GM18873 (cell line): ENCODE measurements at regions not wholly inside any gene's neighbourhood (a gene's known extent, or its start where the extent isn't known, plus 50 kb on each side); places are given as distances from the start of the nearest gene placed in this dataset.

Source experiments
- ATAC-seq: cut with Tn5 transposase; IDR thresholded peaks from one replicate; pipeline ENCODE4 v1.9.1; 2021; ENCODE audit warnings: mild to moderate bottlenecking, moderate library complexity, moderate number of reproducible peaks; ENCODE audit not compliant: unreplicated experiment, low FRiP score

DNA sequence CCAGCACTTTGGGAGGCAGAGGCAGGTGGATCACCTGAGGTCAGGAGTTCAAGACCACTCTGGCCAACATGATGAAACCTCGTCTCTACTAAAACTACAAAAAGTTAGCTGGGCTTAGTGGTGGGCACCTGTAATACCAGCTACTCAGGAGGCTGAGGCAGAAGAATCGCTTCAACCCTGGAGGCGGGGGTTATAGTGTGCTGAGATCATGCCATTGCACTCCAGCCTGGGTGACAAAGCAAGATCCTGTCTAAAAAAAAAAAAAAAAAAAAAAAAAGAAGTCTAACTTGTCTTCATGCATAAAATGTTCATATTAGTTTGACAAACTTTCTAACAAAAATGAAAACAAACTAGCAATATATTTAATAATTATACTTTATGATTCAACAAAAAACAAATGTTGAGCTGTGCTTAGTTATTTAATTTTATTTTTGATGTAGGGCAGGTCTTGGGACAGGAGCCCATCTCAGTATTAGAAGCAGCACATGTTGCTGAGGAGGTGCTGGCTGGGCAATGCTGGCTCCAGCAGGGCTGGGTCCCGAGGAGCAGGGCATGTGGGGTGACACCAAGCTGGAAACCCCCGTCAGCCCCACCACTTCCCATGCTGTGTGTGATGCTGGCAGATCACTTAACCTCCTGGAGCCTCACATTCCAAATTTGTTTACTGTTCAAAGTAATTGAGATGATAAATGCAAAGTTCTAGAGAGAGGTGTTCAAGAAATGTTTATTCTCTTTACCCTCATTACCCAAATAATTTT, 335.3 kb upstream of the KLF6 start:
- ATAC-seq: no peak

DNA sequence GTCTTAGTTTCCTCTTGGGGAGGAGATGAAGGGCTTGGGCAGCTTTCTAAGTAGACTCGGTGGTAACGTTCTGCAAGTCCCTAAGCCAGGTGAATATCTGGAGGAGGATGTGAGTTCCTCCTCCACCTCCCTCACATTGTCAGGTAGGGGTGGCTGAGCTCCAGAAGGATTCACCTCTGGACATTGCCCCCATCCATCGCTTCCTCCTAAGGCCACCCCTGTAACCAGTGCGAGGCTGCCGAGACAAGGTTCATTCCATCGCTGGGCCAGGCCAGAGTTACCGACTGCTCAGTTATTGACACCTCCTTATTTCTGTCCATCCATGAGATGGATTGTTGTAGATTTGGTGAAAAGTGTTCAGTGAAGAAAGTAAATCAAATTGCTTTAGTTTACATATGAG, 334.1 kb upstream of the KLF6 start:
- no peak for ATAC-seq

DNA sequence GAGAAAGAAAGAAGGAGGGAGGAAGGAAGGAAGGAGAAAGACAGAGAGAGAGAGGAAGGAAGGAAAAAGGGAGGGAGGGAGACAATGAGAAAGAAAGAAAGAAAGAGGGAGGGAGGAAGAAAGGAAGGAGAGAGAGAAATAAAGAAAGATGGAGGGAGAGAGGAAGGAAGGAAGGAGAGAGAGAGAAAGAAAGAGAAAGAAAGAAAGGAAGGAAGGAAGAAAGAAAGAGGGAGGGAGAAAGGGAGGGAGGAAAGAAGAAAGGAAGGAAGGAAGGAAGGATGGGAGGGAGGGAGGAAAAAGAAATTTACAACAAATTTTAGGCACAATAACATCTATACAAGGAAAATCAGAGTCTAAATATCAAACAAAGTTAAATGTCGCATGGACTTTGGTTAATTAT, 332.6 kb upstream of the KLF6 start:
- ATAC-seq: no peak

DNA sequence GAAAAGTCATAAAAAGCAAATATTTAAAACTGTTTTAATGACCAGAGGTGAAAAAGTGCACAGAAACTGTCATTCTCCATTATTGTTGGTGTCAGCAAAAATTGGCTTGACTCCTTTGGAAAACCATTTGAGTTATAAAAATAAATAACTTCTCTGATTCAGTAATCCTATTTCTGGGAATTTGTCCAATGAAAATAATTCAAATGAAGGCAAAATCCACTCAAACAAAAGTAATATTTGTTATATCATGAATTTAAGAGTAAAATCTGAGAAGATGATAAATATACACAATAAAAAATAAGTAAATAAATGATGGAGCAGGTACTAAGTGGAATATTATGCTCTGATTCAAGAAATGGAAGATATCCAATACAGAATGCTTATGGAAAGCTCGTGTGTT, 326.6 kb upstream of the KLF6 start:
- ATAC-seq: no peak

DNA sequence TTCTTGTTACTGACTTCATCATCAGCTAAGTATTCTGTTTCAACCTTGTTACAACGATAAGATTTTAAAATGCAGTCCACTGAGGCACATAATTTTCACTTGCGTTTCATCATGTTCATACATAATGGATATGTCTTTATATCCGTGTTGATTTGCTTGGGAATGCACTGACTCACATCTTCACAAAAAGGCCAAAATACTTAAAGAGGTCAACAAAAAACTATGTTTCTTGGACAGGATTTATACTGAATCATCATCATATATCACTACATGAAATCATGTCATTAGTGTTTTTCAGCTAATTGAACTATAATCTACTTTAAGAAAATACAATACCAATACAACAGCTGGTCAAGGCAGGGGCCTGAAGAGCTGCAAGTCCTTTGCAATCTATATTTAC, 324.5 kb upstream of the KLF6 start:
- no peak for ATAC-seq

DNA sequence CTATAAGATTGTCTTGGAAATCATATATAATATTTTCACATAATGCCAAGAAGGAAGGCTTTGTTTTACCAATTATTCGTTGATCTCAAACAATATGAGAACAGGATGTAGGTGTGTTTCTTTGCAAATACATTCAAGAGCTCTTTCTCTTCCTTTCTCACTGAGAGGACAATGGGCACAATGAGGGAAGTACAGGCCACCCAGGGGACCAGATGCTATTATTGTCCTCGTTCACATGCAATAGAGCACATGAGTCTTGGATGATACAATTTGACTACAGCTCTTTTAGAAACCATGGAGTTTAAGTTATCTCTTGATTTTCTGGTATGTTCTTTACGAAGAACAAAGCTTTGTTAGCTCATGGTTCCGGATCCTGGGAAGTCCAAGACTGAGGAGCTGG, 323.7 kb upstream of the KLF6 start:
- no peak for ATAC-seq

DNA sequence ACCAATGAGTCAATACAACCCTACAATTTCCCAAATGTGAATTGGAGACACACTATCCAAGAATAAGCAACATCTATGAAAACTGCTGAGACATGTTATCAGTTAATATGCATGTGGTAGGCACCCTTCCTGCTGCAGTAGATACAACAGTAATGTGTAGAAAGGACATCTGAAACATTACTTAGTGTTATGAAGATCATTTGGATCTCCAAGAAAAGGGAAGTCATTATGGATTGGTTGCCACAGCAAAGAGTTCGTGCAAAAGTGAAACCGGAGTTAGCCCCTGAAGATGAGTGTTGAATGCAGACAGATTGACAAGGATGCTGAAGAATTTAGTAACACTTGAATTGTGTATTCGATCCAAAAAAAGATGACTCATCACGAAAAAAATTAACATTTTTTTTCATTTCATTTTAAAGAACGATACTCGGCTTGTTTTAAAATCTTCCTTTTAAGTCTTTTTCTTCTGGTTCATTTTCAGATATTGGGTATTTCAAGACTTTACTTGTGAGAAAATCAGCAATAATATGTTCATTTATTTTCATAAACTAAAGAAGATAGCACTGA, 322.4 kb upstream of the KLF6 start:
- no peak for ATAC-seq

DNA sequence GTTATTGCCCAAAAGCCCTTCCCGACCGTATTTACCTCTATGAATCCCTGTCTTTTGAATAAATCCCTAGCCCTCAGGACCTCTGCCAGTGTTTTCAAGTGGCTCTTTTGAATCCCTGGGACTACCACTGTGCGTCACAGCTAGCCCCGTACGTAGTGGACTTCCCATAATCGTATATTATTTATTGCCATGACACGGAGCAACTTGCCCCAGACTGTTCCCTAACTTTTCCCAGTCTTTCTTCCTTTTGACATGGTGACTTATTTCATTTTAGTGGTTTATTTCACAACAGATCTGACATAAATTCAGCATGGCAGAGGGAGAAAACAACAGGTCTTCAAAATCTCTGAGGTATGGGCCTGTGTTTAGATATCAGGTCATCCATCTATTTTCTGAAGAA, 318.6 kb upstream of the KLF6 start:
- ATAC-seq: no peak

DNA sequence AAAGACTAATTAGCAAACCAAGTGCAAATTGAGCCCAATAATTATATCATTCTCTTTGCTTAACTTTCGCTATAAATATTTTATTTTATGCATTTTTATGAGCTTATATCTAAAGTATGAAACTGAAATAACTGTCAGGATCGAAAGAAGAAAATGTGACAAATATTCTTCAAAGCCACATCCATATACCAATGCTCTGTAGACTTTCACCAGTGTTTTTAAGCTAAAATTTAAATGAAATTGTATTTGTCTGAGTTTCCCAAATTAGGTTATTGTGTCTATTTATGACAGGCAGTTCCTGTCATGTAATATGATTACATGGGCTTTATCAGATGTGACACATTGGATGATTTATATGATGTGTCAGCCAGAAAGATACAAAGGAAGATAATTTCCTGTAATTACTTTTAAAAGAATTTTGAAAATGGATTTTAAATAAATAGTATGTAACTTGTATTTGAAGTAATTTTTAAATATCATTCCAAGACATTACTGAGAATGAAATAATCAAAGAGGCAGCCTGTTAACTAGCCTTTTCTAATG, 317.9 kb upstream of the KLF6 start:
- ATAC-seq: no peak

DNA sequence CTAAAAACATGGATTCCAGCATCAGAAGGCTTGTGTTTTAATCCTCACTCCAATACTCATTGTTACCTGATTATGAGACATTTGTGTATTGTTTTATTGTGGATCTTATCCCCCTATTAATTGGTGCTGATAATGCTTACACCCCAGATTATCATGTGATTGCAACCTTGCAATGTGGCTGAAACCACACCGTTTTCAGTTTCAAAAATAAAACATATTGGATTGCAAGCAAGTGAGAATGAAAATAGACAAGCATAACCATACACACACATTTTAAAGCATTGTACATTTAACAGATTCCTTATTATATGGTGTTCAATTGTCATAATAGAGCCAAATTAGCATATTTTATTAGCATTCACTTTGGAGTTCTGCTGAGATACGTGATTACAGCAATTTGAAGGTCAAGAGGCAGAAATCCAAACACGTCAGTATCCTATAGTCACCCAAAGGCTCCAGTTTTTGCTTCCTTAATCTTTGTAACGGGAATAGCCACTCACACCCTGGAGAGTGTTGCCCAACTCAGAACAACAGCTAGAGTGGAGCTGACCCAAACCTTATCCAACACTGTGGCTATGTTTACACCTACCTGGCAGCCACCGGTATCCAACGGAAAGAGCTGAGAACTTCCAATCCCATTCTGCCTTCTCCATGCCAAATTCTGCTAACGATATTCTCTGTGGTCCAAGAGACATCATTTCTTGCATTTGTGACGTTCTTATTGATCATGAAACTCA, 317.1 kb upstream of the KLF6 start:
- no peak for ATAC-seq

DNA sequence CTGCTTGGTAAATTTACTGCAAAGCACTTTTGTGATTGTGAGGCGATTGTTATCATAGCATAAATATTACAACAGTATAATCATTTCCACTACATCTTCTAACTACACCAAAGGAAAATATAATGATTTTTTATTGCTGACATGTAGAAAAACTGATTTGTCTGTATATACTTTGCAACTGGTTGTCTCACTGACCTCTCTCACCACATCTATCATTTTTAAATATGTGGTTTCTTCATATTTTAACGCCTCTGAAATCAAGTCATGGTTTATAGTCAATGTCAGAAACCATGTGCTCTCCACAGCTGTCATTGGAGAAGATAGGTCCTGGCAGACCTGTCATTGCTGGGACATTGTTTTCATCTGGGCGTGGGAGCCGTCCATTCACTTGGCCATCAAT, 315.4 kb upstream of the KLF6 start:
- ATAC-seq: no peak

DNA sequence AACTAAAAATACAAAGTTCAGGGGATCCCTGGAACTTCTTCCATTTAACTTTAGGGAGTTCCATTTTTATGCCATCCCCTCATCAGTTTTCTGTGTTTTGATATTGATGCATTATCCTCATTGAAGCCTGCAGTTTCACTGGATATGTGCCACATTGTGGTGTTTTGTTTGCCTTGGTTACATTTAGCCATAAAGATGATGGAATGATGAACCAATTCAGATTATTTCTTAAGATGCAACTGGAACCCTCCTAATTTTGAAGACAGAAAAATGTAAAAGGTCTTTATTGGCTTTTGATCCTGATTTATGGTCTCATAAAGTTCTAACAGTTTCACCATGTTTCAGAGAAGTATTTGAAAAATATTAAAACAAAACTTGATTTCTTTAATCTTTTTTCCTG, 314.2 kb upstream of the KLF6 start:
- no peak for ATAC-seq

DNA sequence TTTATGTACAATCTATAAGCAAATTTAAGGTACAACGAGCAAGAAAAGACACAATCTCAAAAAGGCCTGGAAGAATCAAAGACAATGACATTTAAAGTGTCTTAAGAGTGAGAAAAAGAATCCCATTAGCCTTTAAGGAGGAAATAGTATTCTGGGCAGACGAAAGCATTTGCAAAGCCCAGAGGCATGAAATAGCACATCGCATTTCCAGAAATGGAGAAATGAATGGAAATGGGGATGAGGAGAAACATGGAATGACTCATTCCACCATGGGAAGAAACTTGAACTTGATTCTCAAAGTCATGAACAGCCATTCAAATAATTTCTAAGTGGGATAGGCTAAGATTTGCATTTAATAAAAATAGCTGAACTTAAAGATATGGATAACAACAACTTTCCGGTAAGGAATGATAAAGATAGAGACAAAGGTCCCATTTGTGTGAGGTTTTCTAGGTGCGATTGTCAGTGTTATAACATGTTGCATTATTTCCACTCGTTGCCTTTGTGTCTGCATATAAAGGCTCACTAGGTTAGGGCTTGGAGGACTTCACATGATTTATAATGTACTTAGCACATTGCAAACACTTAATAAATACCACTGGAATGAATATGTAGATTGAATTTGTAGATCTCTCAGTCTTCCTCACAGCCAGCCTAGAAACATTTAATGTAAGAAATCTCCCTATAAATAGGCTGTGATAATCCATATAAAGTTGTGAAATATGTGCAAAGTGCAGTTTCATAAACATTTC, 310.3 kb upstream of the KLF6 start:
- ATAC-seq: no peak

DNA sequence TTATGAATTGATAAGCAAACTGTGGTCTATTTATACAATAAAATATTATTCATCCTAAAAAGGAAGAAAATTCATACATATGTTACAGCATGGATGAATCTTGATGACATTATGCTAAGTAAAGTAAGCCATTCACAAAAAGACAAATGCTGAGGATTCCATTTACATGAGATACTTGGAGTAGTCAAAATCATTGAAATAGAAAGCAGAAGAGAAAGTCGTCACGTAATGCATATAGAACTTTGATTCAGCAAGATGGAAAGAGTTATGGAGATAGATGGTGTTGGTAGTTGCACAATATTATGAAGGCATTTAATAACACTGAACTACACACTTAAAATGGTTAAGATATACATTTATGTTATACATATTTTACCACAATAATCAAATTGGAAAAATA, 309.7 kb upstream of the KLF6 start:
- no peak for ATAC-seq

DNA sequence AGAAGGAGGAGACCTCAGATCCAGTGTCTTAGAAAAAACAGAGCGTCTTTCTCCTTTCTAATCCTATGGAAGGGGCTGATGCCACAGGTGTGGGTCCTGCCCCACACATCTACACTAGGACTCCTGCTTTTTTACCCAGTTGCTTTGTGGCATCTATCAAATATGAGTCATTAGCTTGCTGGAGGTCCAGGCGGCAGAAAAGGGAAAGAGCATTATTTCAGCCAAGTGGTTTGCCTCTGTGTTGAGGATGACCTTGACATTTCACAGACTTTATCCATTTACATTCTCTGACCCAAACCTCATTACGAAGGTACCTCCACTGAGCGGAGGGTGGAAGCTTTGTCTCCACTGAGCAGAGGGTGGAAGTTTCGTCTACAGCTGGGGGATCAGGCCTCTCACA, 308.4 kb upstream of the KLF6 start:
- ATAC-seq: no peak

DNA sequence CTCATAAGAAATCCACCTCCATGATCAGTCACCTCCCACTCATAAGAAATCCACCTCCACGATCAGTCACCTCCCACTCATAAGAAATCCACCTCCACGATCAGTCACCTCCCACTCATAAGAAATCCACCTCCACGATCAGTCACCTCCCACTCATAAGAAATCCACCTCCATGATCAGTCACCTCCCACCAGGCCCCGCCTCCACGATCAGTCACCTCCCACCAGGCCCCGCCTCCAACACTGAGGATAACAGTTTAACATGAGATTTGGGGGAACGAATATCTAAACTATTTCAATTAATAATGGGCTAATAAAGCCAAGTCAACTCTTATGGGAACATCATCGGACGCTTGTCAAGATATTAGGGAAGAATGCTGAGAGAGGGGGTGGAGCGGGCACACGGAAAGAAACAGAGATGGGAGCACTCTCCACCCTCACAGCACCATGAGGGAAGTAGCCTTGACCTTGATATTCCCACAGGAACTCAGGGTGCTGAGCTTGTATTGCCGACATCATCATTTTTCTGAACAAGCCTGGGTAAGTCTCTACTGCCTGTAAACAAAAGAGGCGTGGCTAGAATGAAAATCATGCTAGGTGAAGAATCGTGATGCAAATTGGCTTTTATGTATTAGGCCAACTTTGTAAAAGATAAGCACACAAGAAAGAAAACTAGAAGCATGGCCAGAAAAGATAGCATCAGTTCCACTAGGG, 303.5 kb upstream of the KLF6 start:
- ATAC-seq: no peak

DNA sequence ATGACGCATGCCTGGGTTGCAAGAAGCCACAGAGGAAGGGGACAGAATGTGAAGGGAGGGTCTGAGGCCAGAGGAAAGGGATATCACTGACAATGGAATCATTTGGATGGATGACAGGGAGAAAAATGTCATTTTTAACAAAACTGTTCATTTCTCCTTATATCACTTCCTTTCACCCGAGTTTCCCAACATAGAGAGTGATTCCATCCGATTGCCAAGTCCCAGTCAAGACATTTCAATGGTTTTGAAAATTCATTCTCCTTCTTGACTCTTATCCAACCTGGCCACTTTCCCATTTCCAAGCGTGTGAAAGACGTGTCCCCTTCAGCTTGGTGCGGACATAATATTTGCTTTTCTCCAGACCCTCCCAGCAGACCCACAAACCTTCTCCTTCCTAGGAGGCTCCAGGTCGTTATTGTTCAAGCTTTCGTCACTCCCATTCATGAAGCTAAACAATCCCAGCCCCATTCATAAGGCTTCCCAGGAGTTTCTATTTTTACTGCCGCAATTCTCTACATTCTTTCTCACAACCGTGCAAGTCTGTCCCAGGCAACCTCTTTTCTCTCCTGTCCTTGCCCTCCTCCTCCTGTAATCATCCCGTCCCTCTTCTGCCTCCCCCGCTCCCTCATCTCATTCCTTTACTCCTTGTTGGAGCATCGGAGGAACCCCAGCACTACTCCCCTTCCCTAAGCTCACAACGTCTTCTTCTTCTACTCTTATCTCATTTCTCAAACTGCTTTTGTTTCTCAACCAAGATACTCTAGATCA, 301.3 kb upstream of the KLF6 start:
- no peak for ATAC-seq

DNA sequence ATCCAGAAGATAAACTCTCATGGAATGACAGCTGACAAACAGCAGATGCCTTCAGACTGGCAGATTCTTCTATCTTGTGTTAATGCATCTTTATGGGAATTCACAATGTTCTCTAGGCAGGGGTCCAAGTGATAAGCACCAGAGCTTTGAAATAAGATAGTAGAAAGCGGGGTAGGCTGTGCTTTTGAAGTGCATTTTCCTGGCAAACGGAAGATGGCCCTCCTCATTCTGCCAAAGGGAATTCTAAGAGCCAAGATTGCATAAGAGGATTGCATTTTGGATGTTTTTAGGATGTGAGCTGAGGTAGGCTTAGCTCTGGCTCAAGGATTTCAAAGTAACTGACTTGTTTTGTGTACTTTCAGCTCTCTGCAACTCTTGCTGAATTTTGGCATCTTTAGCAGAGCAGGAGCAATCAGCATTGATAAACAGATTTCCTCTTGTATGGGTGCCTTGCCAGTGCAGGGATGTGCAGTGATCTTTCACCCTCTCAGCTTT, 298.5 kb upstream of the KLF6 start:
- no peak for ATAC-seq

DNA sequence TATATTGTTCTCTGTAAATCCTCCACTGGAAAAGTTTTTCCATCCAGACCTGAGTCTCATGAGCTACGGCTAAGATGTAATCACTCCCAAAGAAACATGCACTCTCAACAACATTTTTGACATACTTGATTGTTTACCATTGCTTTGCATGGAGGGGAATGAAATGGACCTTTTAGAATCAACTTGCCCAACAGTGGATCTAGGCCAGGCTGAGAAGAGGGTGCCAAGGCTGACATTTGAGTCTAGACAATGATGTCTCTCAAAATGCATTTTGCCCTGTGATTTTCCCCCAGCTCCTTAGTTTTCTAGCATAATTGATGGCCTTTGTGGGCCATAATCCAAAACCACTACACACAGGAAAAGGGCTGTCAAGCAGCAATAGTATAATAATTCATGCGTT, 297.9 kb upstream of the KLF6 start:
- ATAC-seq: no peak
